ENCODE measurements at regions not wholly inside any gene's neighbourhood (a gene's known extent, or its start where the extent isn't known, plus 50 kb on each side); places are given as distances from the start of the nearest gene placed in this dataset.

GRCh38 chr2:238633426-238634328, 206.9 kb downstream of the ASB1 start:
- H3K27me3 ChIP-seq (ENCODE audit: control insufficient read depth in 2 of 2, insufficient read depth in 2 of 2, low read length in 2 of 2), result no peaks in the 10 kb centered on the region
- intact Hi-C loops (cut with micrococcal nuclease), result no loop called here
- no peak for DNase-seq
- H3K9ac ChIP-seq (ENCODE audit: insufficient read depth, low read length, poor library complexity, severe bottlenecking), result no peak overlapping the region
- Mint-ChIP-seq H3K4me3 (no peak overlapping the region), H3K27ac (peak overlapping the region in 1 of 7 donors; percentile 2), H3K27me3 (ENCODE audit: low read depth in 3 of 3) (peaks cover 0 to 11% (median 5%) of the 10 kb centered on the region in 3 donors), H3K36me3 (no peaks in the 10 kb centered on the region), H3K9me3 (no peaks in the 10 kb centered on the region), H3K4me1 (no peaks in the 10 kb centered on the region)
- no peak for TF ChIP-seq CTCF (IDR thresholded peaks at IDR 0.05)
- no peak overlapping the region for H3K4me3 ChIP-seq (replicated peaks in 1 of 3; ENCODE audit: low read depth in 2 of 3, low read length in 3 of 3)
- 93% methylated on average over 20 of the region's 41 CpGs for WGBS (ENCODE audit: insufficient coverage)
- H3K4me2 ChIP-seq (replicated peaks; ENCODE audit: extremely low read depth, low read length, poor library complexity, severe bottlenecking), result no peak overlapping the region
- H3K27ac ChIP-seq (ENCODE audit: low read depth in 1 of 2, low read length in 2 of 2), result no peak overlapping the region
- H3K9me3 ChIP-seq (replicated peaks in 1 of 2; ENCODE audit: control insufficient read depth in 1 of 2, insufficient read depth in 1 of 2, low read length in 2 of 2), result no peaks in the 10 kb centered on the region
- H3K79me2 ChIP-seq (ENCODE audit: insufficient read depth, low read length), result no peaks in the 10 kb centered on the region
- H3K4me1 ChIP-seq (ENCODE audit: control insufficient read depth in 1 of 2, insufficient read depth in 2 of 2, low read length in 2 of 2), result no peaks in the 10 kb centered on the region
- H2AFZ ChIP-seq (ENCODE audit: insufficient read depth, low read depth, low read length, poor library complexity, severe bottlenecking), result no peak overlapping the region
- no peaks in the 10 kb centered on the region for H3K36me3 ChIP-seq (replicated peaks in 1 of 2; ENCODE audit: control insufficient read depth in 1 of 2, insufficient read depth in 2 of 2, low read length in 2 of 2)
- no peaks in the 10 kb centered on the region for H4K20me1 ChIP-seq (ENCODE audit: insufficient read depth, low read length)

- Histone ChIP-seq H4K20me1 (ENCODE audit: insufficient read depth, low read length) (no peaks in the 10 kb centered on the region), H3K4me1 (ENCODE audit: control insufficient read depth in 1 of 2, insufficient read depth in 2 of 2, low read length in 2 of 2) (no peaks in the 10 kb centered on the region), H3K36me3 (replicated peaks in 1 of 2; ENCODE audit: control insufficient read depth in 1 of 2, insufficient read depth in 2 of 2, low read length in 2 of 2) (no peaks in the 10 kb centered on the region), H3K4me3 (replicated peaks in 1 of 3; ENCODE audit: low read depth in 2 of 3, low read length in 3 of 3) (no peak overlapping the region), H3K27me3 (ENCODE audit: control insufficient read depth in 2 of 2, insufficient read depth in 2 of 2, low read length in 2 of 2) (no peaks in the 10 kb centered on the region), H3K79me2 (ENCODE audit: insufficient read depth, low read length) (no peaks in the 10 kb centered on the region), H2AFZ (ENCODE audit: insufficient read depth, low read depth, low read length, poor library complexity, severe bottlenecking) (no peak overlapping the region), H3K4me2 (replicated peaks; ENCODE audit: extremely low read depth, low read length, poor library complexity, severe bottlenecking) (no peak overlapping the region), H3K27ac (ENCODE audit: low read depth in 1 of 2, low read length in 2 of 2) (no peak overlapping the region), H3K9me3 (replicated peaks in 1 of 2; ENCODE audit: control insufficient read depth in 1 of 2, insufficient read depth in 1 of 2, low read length in 2 of 2) (no peaks in the 10 kb centered on the region), H3K9ac (ENCODE audit: insufficient read depth, low read length, poor library complexity, severe bottlenecking) (no peak overlapping the region)
- Mint-ChIP-seq H3K27me3 (ENCODE audit: low read depth in 3 of 3) (peaks cover 0 to 9% (median 4%) of the 10 kb centered on the region in 3 donors), H3K36me3 (no peaks in the 10 kb centered on the region), H3K9me3 (peaks cover 0 to 2% (median 0%) of the 10 kb centered on the region in 7 donors), H3K27ac (peak overlapping the region in 1 of 7 donors; percentile 2), H3K4me3 (no peak overlapping the region), H3K4me1 (no peaks in the 10 kb centered on the region)
- no peak for DNase-seq
- 85% methylated on average over 4 of the region's 12 CpGs for WGBS (ENCODE audit: insufficient coverage)
- intact Hi-C loops (cut with micrococcal nuclease), result no loop called here
- no peak for TF ChIP-seq CTCF (IDR thresholded peaks at IDR 0.05)
Observed at GRCh38 chr2:238634701-238635357, 208.1 kb downstream of the ASB1 start.

Data from CD14-positive monocyte (primary cell).